ENCODE measurements at regions not wholly inside any gene's neighbourhood (a gene's known extent, or its start where the extent isn't known, plus 50 kb on each side); places are given as distances from the start of the nearest gene placed in this dataset. TPM values are rescaled to one million over a fixed set of nuclear protein-coding genes. Genes with fewer than 3 reads are reported as not detected.

DNA sequence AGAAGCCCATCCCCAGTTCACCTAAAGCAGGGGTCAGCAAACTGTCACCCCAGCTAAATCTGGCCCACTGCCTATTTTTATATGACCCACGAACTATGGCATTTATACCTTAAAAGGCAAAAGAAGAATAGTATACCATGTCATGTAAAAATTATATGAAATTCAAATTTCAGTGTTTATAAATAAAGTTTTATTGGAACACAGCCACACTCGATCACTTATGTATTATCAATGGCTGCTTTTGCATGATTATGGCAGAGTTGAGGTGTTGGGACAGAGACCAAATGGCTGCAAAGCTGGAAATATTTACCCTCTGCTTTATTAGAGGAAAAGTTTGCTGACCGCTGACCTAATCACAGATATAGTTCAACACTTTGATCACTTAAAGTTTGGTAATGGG, 59.2 kb upstream of the GATB start:
- TF ChIP-seq, protein P1, sequence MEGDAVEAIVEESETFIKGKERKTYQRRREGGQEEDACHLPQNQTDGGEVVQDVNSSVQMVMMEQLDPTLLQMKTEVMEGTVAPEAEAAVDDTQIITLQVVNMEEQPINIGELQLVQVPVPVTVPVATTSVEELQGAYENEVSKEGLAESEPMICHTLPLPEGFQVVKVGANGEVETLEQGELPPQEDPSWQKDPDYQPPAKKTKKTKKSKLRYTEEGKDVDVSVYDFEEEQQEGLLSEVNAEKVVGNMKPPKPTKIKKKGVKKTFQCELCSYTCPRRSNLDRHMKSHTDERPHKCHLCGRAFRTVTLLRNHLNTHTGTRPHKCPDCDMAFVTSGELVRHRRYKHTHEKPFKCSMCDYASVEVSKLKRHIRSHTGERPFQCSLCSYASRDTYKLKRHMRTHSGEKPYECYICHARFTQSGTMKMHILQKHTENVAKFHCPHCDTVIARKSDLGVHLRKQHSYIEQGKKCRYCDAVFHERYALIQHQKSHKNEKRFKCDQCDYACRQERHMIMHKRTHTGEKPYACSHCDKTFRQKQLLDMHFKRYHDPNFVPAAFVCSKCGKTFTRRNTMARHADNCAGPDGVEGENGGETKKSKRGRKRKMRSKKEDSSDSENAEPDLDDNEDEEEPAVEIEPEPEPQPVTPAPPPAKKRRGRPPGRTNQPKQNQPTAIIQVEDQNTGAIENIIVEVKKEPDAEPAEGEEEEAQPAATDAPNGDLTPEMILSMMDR (conservative IDR thresholded peaks at IDR 0.05; ENCODE audit: low read length) = no peak
- TF ChIP-seq EZH2phosphoT487 (IDR thresholded peaks at IDR 0.05; ENCODE audit: borderline replicate concordance, low read depth, low read length) = no peak
- Histone ChIP-seq H3K36me3 (ENCODE audit: insufficient read depth, low read length) (no peaks in the 10 kb centered on the region), H3K9me2 (ENCODE audit: insufficient read depth, low read length) (no peaks in the 10 kb centered on the region), H3K27ac (ENCODE audit: low read depth, low read length, poor library complexity, severe bottlenecking) (no peak overlapping the region), H2AFZ (ENCODE audit: low read length) (no peak overlapping the region), H4K20me1 (ENCODE audit: insufficient read depth, low read length) (no peaks in the 10 kb centered on the region), H3K4me2 (ENCODE audit: low read length) (no peak overlapping the region), H3K9me3 (ENCODE audit: low read length) (no peaks in the 10 kb centered on the region), H3K4me1 (ENCODE audit: insufficient read depth, low read length, poor library complexity, severe bottlenecking) (no peaks in the 10 kb centered on the region), H3K4me3 (ENCODE audit: low read depth, low read length, poor library complexity, severe bottlenecking) (no peak overlapping the region), H3K79me2 (ENCODE audit: insufficient read depth, low read depth, low read length) (no peaks in the 10 kb centered on the region)
- POLR2A ChIA-PET = no interaction called here
- no TSS peak for BruUV-seq (replicated peaks)
- DNase-seq (ENCODE audit: low spot score) = no peak
- intact Hi-C loops (cut with micrococcal nuclease; ENCODE audit: unreplicated experiment) = no loop called here
- CTCF ChIA-PET (ENCODE audit: unreplicated experiment) = no interaction called here

- Histone ChIP-seq H4K20me1 (ENCODE audit: insufficient read depth, low read length) (no peaks in the 10 kb centered on the region), H3K4me2 (ENCODE audit: low read length) (no peak overlapping the region), H3K9me3 (ENCODE audit: low read length) (no peaks in the 10 kb centered on the region), H3K36me3 (ENCODE audit: insufficient read depth, low read length) (no peaks in the 10 kb centered on the region), H3K9me2 (ENCODE audit: insufficient read depth, low read length) (no peaks in the 10 kb centered on the region), H3K4me1 (ENCODE audit: insufficient read depth, low read length, poor library complexity, severe bottlenecking) (no peaks in the 10 kb centered on the region), H2AFZ (ENCODE audit: low read length) (no peak overlapping the region), H3K79me2 (ENCODE audit: insufficient read depth, low read depth, low read length) (no peaks in the 10 kb centered on the region), H3K27ac (ENCODE audit: low read depth, low read length, poor library complexity, severe bottlenecking) (no peak overlapping the region), H3K4me3 (ENCODE audit: low read depth, low read length, poor library complexity, severe bottlenecking) (no peak overlapping the region)
- ChIA-PET CTCF (ENCODE audit: unreplicated experiment) (no interaction called here), POLR2A (interaction anchor here (0.6 to 0.7 kb wide), 2 partner anchors 384 to 924 kb away, joined by 3 read pairs; no protein-coding TSS in a partner anchor)
- intact Hi-C loops (cut with micrococcal nuclease; ENCODE audit: unreplicated experiment) = no loop called here
- TF ChIP-seq, protein P1 (conservative IDR thresholded peaks at IDR 0.05; ENCODE audit: low read length) = no peak
- no peak for TF ChIP-seq EZH2phosphoT487 (IDR thresholded peaks at IDR 0.05; ENCODE audit: borderline replicate concordance, low read depth, low read length)
- BruUV-seq (replicated peaks) = no TSS peak
- DNase-seq (ENCODE audit: low spot score) = no peak
Observed at GRCh38 chr4:151811403-151811802, 50.6 kb upstream of the GATB start.

Small RNAs in the stretch of these regions (small RNA-seq; reads per million reads assigned to genes)
- gene RN7SL446P (not detected), gene RNA5SP169 (not detected)

Measured in OCI-LY7 (cell line).